Ishikawa (cell line): ENCODE measurements at regions not wholly inside any gene's neighbourhood (a gene's known extent, or its start where the extent isn't known, plus 50 kb on each side); places are given as distances from the start of the nearest gene placed in this dataset.

Experiments used
- CEBPB ChIP-seq: IDR thresholded peaks from 2 replicates; pipeline ENCODE4 v1.6.1; 2012
- CREB1 ChIP-seq: IDR thresholded peaks from 2 replicates; pipeline ENCODE4 v1.6.1; 2012; ENCODE audit warnings: low read depth
- EGR1 ChIP-seq: IDR thresholded peaks from 2 replicates; pipeline ENCODE4 v1.6.1; 2012
- EP300 ChIP-seq: IDR thresholded peaks from 2 replicates; pipeline ENCODE4 v1.6.1; 2012; ENCODE audit warnings: borderline replicate concordance
- NFIC ChIP-seq: IDR thresholded peaks from 2 replicates; pipeline ENCODE4 v1.6.1; 2012
- RAD21 ChIP-seq: IDR thresholded peaks from 2 replicates; pipeline ENCODE4 v1.6.1; 2012; ENCODE audit warnings: low read depth
- TAF1 ChIP-seq: IDR thresholded peaks from 2 replicates; pipeline ENCODE4 v1.6.1; 2012; ENCODE audit warnings: low read depth, mild to moderate bottlenecking
- TCF12 ChIP-seq: IDR thresholded peaks from 2 replicates; pipeline ENCODE4 v1.6.1; 2012; ENCODE audit warnings: low read depth
- TEAD4 ChIP-seq: IDR thresholded peaks from 2 replicates; pipeline ENCODE4 v1.6.1; 2012
- YY1 ChIP-seq: IDR thresholded peaks from 2 replicates; pipeline ENCODE4 v1.6.1; 2012; ENCODE audit warnings: low read depth
- ZBTB7A ChIP-seq: IDR thresholded peaks from 2 replicates; pipeline ENCODE4 v1.6.1; 2012; ENCODE audit warnings: low read depth
- TF ChIP-seq, protein P1 (sequence below): IDR thresholded peaks from 2 replicates; pipeline ENCODE4 v1.6.1; 2012
- TF ChIP-seq, protein P2 (sequence below): IDR thresholded peaks from 2 replicates; pipeline ENCODE4 v1.6.1; 2012; ENCODE audit warnings: low read depth, mild to moderate bottlenecking
- TF ChIP-seq, protein P3 (sequence below): IDR thresholded peaks from 2 replicates; pipeline ENCODE4 v1.6.1; 2012

DNA sequence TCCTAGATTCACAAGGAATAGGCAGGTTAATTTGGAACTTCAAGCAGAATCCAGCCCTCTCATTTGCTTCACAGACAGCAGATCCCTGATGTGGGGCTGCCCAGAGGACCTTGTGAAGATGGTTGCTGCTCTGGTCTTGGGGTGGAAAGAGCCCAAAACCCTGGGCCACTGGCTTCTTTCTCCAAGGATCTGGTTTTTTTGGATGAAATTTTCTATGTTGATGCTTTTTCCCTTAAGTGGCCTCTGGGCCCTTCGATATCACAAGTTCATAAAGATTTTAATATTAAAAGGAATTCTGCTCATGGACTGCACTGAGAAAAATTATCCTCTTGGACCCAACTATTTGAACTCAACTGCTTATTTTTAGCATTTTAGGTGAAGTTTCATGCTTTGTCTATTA lies 421.1 kb downstream of the KLF5 start:
- TF ChIP-seq YY1 (no peak), EGR1 (no peak), TCF12 (no peak)

GRCh38 chr13:73479351-73479750 lies 420.5 kb downstream of the KLF5 start:
- TF ChIP-seq TAF1 (no peak), NFIC (no peak), CEBPB (no peak), TEAD4 (no peak), ZBTB7A (no peak), YY1 (no peak), EP300 (no peak), CREB1 (no peak), EGR1 (no peak)
- TF ChIP-seq, protein P1, sequence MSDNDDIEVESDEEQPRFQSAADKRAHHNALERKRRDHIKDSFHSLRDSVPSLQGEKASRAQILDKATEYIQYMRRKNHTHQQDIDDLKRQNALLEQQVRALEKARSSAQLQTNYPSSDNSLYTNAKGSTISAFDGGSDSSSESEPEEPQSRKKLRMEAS, result no peak

- TF ChIP-seq, protein P1, result no peak
- TF ChIP-seq RAD21 (no peak), TAF1 (no peak), EP300 (no peak), CEBPB (no peak), TEAD4 (no peak)
- TF ChIP-seq, protein P2, sequence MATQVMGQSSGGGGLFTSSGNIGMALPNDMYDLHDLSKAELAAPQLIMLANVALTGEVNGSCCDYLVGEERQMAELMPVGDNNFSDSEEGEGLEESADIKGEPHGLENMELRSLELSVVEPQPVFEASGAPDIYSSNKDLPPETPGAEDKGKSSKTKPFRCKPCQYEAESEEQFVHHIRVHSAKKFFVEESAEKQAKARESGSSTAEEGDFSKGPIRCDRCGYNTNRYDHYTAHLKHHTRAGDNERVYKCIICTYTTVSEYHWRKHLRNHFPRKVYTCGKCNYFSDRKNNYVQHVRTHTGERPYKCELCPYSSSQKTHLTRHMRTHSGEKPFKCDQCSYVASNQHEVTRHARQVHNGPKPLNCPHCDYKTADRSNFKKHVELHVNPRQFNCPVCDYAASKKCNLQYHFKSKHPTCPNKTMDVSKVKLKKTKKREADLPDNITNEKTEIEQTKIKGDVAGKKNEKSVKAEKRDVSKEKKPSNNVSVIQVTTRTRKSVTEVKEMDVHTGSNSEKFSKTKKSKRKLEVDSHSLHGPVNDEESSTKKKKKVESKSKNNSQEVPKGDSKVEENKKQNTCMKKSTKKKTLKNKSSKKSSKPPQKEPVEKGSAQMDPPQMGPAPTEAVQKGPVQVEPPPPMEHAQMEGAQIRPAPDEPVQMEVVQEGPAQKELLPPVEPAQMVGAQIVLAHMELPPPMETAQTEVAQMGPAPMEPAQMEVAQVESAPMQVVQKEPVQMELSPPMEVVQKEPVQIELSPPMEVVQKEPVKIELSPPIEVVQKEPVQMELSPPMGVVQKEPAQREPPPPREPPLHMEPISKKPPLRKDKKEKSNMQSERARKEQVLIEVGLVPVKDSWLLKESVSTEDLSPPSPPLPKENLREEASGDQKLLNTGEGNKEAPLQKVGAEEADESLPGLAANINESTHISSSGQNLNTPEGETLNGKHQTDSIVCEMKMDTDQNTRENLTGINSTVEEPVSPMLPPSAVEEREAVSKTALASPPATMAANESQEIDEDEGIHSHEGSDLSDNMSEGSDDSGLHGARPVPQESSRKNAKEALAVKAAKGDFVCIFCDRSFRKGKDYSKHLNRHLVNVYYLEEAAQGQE, result no peak
These were observed 418.6 kb downstream of the KLF5 start for GRCh38 chr13:73477441-73477840.

DNA sequence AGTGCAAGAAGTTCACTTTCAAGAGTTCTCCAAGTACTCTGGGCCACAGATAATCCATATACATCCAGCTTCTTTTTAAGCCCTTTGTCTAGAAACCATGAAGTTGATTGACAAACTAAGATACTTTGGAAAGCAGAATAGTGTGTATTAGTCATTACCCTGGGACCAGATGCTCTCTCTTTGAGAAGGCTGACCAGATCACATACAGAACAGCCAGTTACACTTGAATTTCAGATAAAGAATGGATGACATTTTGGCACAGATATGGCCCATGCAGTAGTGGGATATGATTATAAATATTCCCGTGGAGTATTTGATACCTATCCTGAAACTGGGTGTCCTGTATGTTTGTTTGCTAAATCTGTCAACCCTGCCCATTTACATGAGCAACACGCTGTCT lies 414.2 kb downstream of the KLF5 start:
- TF ChIP-seq EGR1, result no peak
- no peak for TF ChIP-seq TAF1
- TF ChIP-seq, protein P2, result no peak
- no peak for TF ChIP-seq YY1
- no peak for TF ChIP-seq EP300
- no peak for TF ChIP-seq CREB1
- TF ChIP-seq, protein P3, sequence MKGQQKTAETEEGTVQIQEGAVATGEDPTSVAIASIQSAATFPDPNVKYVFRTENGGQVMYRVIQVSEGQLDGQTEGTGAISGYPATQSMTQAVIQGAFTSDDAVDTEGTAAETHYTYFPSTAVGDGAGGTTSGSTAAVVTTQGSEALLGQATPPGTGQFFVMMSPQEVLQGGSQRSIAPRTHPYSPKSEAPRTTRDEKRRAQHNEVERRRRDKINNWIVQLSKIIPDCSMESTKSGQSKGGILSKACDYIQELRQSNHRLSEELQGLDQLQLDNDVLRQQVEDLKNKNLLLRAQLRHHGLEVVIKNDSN, result no peak
- no peak for TF ChIP-seq NFIC
- TF ChIP-seq, protein P1, result no peak
- TF ChIP-seq RAD21, result no peak
- TF ChIP-seq TCF12, result no peak

DNA sequence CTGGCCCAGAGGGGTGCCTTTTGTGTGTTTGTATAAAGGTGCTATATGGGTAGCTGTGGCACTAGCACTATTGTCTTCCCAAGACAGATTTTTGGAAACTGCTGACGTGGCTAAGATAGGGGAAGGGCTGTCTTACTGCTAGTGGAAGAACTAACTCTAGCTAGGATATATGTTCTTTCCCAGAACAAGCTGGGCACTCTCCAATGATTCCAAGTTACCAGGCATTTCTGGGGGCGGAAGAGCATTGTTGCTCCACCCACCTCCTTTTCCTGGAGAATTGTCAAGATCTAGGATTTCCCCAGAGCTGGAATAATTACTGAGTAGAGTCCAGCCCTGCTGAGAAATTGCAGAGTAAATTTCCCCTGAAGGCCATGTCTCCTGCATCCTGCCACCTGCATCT lies 408.3 kb downstream of the KLF5 start:
- TF ChIP-seq CREB1 (no peak), ZBTB7A (no peak), TCF12 (0 out of 2 replicates have a peak, but pooled peaks have one; percentile 23), EGR1 (peak; percentile 73), CEBPB (0 out of 2 replicates have a peak, but pooled peaks have one; percentile 29), NFIC (no peak)
- TF ChIP-seq, protein P2, result no peak
- TF ChIP-seq, protein P1, result no peak

- TF ChIP-seq ZBTB7A (no peak), CREB1 (no peak), NFIC (no peak), RAD21 (no peak), EGR1 (no peak)
- TF ChIP-seq, protein P3, result no peak
These were observed 407.8 kb downstream of the KLF5 start for GRCh38 chr13:73466561-73466960.
